ENCODE measurements at regions not wholly inside any gene's neighbourhood (a gene's known extent, or its start where the extent isn't known, plus 50 kb on each side); places are given as distances from the start of the nearest gene placed in this dataset.
A peak's percentile ranks its signal among the peaks of the same experiment; 100 is the strongest.

DNA sequence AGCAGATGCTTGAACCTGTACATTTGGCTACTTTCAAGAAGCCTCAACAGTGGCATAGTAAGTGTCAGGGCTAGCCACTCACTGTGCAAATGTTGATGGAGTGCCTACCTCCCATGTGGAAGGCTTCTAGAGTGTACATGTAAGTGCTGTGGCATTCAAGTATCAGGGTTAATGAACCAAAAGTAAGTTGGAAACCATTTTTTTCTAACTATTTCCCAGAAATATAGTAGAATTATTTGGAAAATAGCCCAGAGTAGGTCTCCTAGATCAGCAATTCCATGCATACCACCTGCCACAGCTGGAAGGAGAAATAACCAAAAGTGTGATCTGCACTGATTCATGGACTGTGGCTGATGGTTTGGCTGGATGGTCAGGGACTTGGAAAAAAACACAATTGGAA is 53.3 kb downstream of the FOXD1 start:
- Histone ChIP-seq H3K9me3 (ENCODE audit: control insufficient read depth, low read length) (no peaks in the 10 kb centered on the region), H3K4me1 (ENCODE audit: control insufficient read depth, insufficient read depth, low read length, poor library complexity, severe bottlenecking) (no peaks in the 10 kb centered on the region), H3K36me3 (ENCODE audit: control insufficient read depth, insufficient read depth, low read length) (no peaks in the 10 kb centered on the region), H3K27ac (ENCODE audit: insufficient read depth, low read length, poor library complexity, severe bottlenecking) (no peak overlapping the region), H3K27me3 (replicated peaks; ENCODE audit: control insufficient read depth, insufficient read depth, low read length, poor library complexity, severe bottlenecking) (no peaks in the 10 kb centered on the region), H3K4me3 (ENCODE audit: insufficient read depth, low read depth, low read length, poor library complexity, severe bottlenecking) (no peak overlapping the region)
- no peak for DNase-seq

DNA sequence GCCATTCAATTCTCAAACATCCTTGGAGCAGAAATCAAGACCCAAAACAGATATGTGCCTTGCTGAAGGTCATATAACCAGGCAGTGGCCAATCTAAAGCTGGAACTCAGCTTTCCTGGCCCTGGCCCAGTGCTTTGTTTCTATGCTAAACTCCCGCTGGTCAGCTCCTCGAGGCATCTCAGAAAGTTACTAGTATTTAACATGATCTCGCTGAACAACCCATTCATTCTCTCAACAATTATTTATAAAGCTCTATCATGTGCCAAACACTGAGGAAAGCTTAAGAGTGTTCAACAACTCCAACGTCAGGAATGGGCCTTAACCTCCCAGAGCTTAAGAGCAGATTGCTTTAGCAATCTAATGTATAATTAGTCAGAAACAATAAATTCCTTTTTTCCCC is 54.0 kb downstream of the FOXD1 start:
- H3K9me3 ChIP-seq (ENCODE audit: control insufficient read depth, low read length) = no peaks in the 10 kb centered on the region
- no peak for DNase-seq
- no peaks in the 10 kb centered on the region for H3K4me1 ChIP-seq (ENCODE audit: control insufficient read depth, insufficient read depth, low read length, poor library complexity, severe bottlenecking)

DNA sequence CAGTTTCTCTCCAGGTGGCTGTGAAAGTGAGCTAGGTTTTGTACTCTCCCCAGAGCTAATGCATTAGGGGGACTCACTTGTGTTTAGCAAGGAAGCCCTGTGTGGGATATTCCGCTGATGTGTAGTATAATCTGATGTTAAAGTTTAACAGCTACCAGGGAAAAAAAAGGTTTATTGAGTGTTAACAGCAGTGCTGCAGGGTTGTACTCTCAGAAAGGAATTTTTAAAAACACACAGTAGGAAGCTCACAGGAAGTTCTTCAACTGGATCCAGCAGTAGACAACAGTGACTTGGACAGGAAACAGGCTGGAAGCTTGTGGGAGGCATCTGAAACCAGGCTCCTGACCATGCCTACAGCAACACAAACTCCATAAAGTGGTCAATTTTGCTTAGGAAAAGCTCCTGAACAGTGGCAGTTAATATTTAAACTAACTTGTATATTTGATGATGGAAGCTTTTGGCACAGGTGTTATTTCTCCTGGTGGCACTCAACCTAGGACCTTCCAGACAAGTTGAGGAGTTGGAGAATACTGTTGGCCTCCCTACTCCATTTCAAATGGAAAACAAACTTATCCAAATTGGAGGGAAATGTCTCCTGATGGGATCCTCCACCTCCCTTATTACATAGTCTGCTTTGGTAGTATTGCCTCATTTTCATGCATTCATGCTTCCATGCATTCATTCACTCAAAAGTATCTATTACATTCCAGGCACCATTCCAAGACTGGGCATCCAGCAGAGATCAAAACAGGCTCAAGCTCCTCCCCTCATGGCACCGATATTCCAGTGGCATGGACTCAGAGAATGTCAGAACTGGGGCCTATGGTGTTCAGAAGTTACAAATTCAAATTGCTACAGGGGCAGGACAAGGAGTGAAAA is 54.7 kb downstream of the FOXD1 start:
- no peak for DNase-seq
- H3K36me3 ChIP-seq (ENCODE audit: control insufficient read depth, insufficient read depth, low read length) = no peaks in the 10 kb centered on the region
- H3K4me1 ChIP-seq (ENCODE audit: control insufficient read depth, insufficient read depth, low read length, poor library complexity, severe bottlenecking) = no peaks in the 10 kb centered on the region
- H3K9me3 ChIP-seq (ENCODE audit: control insufficient read depth, low read length) = no peaks in the 10 kb centered on the region
- H3K27me3 ChIP-seq (replicated peaks; ENCODE audit: control insufficient read depth, insufficient read depth, low read length, poor library complexity, severe bottlenecking) = no peaks in the 10 kb centered on the region
- H3K27ac ChIP-seq (ENCODE audit: insufficient read depth, low read length, poor library complexity, severe bottlenecking) = no peak overlapping the region
- no peak overlapping the region for H3K4me3 ChIP-seq (ENCODE audit: insufficient read depth, low read depth, low read length, poor library complexity, severe bottlenecking)

More for the DNA sequence above, 54.0 kb downstream of the FOXD1 start:
- Histone ChIP-seq H3K36me3 (ENCODE audit: control insufficient read depth, insufficient read depth, low read length) (no peaks in the 10 kb centered on the region), H3K4me3 (ENCODE audit: insufficient read depth, low read depth, low read length, poor library complexity, severe bottlenecking) (no peak overlapping the region), H3K27me3 (replicated peaks; ENCODE audit: control insufficient read depth, insufficient read depth, low read length, poor library complexity, severe bottlenecking) (no peaks in the 10 kb centered on the region), H3K27ac (ENCODE audit: insufficient read depth, low read length, poor library complexity, severe bottlenecking) (no peak overlapping the region)

DNA sequence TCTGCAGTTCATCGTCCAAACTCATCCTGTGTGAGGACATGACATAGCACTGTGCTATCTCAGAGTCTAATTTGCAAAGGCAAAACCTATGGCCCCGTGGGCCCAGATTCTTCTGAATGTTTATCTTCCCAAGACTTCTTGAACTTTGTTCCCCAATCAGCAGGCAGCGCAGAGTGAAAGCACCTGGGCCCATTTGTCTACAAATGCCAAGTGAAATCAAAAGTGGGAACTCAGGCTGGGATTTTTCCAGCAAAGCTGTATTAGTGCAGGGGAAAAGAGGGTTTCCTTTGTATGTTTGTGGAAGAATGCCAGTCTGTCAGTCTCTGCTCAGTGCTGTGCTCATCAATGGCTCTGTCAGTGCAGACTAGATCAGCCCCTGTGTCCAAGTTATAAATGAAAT is 55.8 kb downstream of the FOXD1 start:
- Histone ChIP-seq H3K36me3 (ENCODE audit: control insufficient read depth, insufficient read depth, low read length) (no peaks in the 10 kb centered on the region), H3K27ac (ENCODE audit: insufficient read depth, low read length, poor library complexity, severe bottlenecking) (no peak overlapping the region), H3K4me1 (ENCODE audit: control insufficient read depth, insufficient read depth, low read length, poor library complexity, severe bottlenecking) (peaks cover 10% of the 10 kb centered on the region), H3K4me3 (ENCODE audit: insufficient read depth, low read depth, low read length, poor library complexity, severe bottlenecking) (no peak overlapping the region), H3K9me3 (ENCODE audit: control insufficient read depth, low read length) (no peaks in the 10 kb centered on the region), H3K27me3 (replicated peaks; ENCODE audit: control insufficient read depth, insufficient read depth, low read length, poor library complexity, severe bottlenecking) (no peaks in the 10 kb centered on the region)
- no peak for DNase-seq

DNA sequence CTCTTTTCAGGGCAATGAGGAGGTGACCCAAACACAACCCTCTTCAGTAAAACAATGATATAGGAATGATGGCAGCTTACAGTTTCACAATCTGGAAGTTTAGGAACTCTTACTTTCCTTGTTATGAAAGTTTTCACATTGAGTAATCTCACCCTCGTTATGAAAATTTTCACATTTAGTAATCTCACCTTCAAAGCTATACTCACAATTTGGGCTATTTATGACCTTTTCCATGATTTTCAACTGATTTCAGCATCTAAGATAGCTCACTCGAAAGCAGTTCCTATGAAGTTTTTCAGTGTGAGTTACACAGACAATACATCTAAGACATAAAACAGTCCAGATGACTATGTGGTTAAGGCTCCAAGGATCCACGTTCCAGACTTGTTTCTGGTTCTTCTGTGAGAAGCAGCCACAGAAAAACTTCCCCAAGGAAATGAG is 57.1 kb downstream of the FOXD1 start:
- H3K27me3 ChIP-seq (replicated peaks; ENCODE audit: control insufficient read depth, insufficient read depth, low read length, poor library complexity, severe bottlenecking) = no peaks in the 10 kb centered on the region
- no peaks in the 10 kb centered on the region for H3K9me3 ChIP-seq (ENCODE audit: control insufficient read depth, low read length)
- H3K4me3 ChIP-seq (ENCODE audit: insufficient read depth, low read depth, low read length, poor library complexity, severe bottlenecking) = no peak overlapping the region
- H3K4me1 ChIP-seq (ENCODE audit: control insufficient read depth, insufficient read depth, low read length, poor library complexity, severe bottlenecking) = peaks cover 22% of the 10 kb centered on the region
- H3K27ac ChIP-seq (ENCODE audit: insufficient read depth, low read length, poor library complexity, severe bottlenecking) = no peak overlapping the region
- DNase-seq = no peak
- H3K36me3 ChIP-seq (ENCODE audit: control insufficient read depth, insufficient read depth, low read length) = no peaks in the 10 kb centered on the region

DNA sequence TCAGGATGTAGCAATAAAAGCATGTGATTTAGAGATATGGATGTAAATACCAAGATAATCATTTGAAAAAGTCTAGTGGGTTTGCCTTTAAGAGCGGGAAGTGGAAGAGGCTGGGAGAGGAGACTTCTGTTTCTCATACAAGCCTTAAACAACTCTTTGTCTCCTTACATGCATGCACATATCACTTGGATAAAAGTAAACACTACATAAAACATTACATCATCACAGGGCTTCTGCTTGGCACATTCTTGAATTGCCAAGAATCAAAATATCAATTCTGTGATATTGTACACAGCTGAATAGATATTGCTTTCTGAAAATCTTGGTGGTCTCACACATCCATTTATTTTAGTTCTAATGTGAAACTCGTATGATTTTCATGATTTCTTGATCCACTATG is 57.6 kb downstream of the FOXD1 start:
- H3K27ac ChIP-seq (ENCODE audit: insufficient read depth, low read length, poor library complexity, severe bottlenecking) = no peak overlapping the region
- no peaks in the 10 kb centered on the region for H3K9me3 ChIP-seq (ENCODE audit: control insufficient read depth, low read length)
- peaks cover 23% of the 10 kb centered on the region for H3K4me1 ChIP-seq (ENCODE audit: control insufficient read depth, insufficient read depth, low read length, poor library complexity, severe bottlenecking)
- H3K4me3 ChIP-seq (ENCODE audit: insufficient read depth, low read depth, low read length, poor library complexity, severe bottlenecking) = no peak overlapping the region
- DNase-seq = no peak
- no peaks in the 10 kb centered on the region for H3K36me3 ChIP-seq (ENCODE audit: control insufficient read depth, insufficient read depth, low read length)
- H3K27me3 ChIP-seq (replicated peaks; ENCODE audit: control insufficient read depth, insufficient read depth, low read length, poor library complexity, severe bottlenecking) = no peaks in the 10 kb centered on the region

DNA sequence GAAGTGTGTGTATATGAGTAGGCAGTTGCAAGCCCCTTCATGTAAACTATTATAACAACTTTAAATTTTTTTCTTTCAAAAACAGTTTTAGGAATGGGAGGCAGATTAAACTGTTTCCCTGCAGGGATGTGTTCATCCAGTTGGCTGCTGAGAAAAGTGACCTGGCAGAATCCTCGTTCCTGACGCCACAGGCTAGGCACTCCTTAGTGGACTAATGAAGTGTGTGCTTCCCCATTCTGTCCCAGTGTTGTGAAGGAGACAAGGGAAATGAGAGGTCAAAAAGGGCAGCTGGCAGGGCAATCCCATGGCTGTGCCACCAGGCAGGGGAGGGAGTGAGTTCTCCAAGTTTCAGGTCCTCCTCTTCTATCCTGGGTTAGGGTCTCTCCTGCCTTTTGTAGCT is 59.8 kb downstream of the FOXD1 start:
- Histone ChIP-seq H3K27me3 (replicated peaks; ENCODE audit: control insufficient read depth, insufficient read depth, low read length, poor library complexity, severe bottlenecking) (no peaks in the 10 kb centered on the region), H3K9me3 (ENCODE audit: control insufficient read depth, low read length) (no peaks in the 10 kb centered on the region), H3K4me1 (ENCODE audit: control insufficient read depth, insufficient read depth, low read length, poor library complexity, severe bottlenecking) (peaks cover 23% of the 10 kb centered on the region), H3K4me3 (ENCODE audit: insufficient read depth, low read depth, low read length, poor library complexity, severe bottlenecking) (no peak overlapping the region), H3K36me3 (ENCODE audit: control insufficient read depth, insufficient read depth, low read length) (no peaks in the 10 kb centered on the region), H3K27ac (ENCODE audit: insufficient read depth, low read length, poor library complexity, severe bottlenecking) (no peak overlapping the region)
- no peak for DNase-seq

DNA sequence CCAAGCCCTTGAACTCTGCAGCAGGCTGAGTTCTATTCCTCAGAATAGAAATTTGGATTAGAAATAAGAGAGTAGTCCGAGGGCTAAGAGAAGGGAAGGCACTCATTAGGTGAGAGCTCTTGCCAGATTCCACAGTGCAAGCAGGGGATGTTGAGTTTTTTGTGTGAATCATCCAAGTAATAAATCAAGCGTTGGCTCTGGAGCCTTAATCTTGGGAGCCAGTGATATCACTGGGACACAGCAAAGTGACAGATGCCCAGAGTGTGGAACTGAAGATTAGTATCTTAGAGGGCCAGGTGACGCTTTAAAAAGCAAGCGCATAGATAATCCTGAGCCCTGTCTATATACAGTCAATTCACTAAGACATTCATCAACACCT is 60.3 kb downstream of the FOXD1 start:
- peak overlapping the region; percentile 6 for H3K4me3 ChIP-seq (ENCODE audit: insufficient read depth, low read depth, low read length, poor library complexity, severe bottlenecking)
- peaks cover 23% of the 10 kb centered on the region for H3K4me1 ChIP-seq (ENCODE audit: control insufficient read depth, insufficient read depth, low read length, poor library complexity, severe bottlenecking)
- no peak overlapping the region for H3K27ac ChIP-seq (ENCODE audit: insufficient read depth, low read length, poor library complexity, severe bottlenecking)
- H3K27me3 ChIP-seq (replicated peaks; ENCODE audit: control insufficient read depth, insufficient read depth, low read length, poor library complexity, severe bottlenecking) = peaks cover under 1% of the 10 kb centered on the region
- H3K36me3 ChIP-seq (ENCODE audit: control insufficient read depth, insufficient read depth, low read length) = no peaks in the 10 kb centered on the region
- no peak for DNase-seq
- H3K9me3 ChIP-seq (ENCODE audit: control insufficient read depth, low read length) = no peaks in the 10 kb centered on the region

DNA sequence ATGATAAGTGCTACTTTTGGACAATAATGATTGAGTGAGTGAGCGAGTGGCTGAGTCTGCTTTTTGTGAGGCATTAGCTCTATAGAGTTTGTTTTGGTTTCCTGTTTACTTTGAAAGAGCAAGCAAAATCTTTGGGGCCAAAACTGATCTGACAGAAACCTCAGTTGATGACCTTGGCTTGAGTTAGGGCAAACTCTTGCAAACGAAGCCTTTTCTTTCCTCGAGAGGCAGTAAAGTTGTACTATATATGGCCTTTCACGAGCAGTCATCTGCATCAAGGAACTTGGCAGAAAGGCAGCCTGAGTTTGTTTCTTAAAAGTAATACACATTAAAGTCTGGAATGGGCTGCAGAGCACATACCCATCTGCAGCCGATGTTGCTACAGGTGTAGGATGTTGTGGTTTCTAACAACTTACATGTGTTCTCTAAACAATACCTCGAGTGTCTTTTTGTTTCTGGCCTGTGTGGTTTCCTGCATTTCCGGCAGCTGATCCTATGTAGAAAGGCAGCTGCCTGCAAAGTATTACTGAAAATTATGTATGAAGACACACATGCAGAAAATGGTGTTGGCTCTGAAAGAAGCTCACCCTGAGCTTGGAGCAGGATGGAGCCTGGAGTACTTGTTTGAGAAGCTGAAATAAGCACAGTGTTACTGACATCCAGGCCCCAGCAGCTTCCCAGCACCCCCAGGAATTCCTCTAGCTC is 60.8 kb downstream of the FOXD1 start:
- Histone ChIP-seq H3K4me3 (ENCODE audit: insufficient read depth, low read depth, low read length, poor library complexity, severe bottlenecking) (peak overlapping the region; percentile 6), H3K27me3 (replicated peaks; ENCODE audit: control insufficient read depth, insufficient read depth, low read length, poor library complexity, severe bottlenecking) (peaks cover 6% of the 10 kb centered on the region), H3K9me3 (ENCODE audit: control insufficient read depth, low read length) (no peaks in the 10 kb centered on the region), H3K36me3 (ENCODE audit: control insufficient read depth, insufficient read depth, low read length) (no peaks in the 10 kb centered on the region), H3K4me1 (ENCODE audit: control insufficient read depth, insufficient read depth, low read length, poor library complexity, severe bottlenecking) (peaks cover 23% of the 10 kb centered on the region), H3K27ac (ENCODE audit: insufficient read depth, low read length, poor library complexity, severe bottlenecking) (no peak overlapping the region)
- DNase-seq = peak; percentile 37 to 50 (median 49)

DNA sequence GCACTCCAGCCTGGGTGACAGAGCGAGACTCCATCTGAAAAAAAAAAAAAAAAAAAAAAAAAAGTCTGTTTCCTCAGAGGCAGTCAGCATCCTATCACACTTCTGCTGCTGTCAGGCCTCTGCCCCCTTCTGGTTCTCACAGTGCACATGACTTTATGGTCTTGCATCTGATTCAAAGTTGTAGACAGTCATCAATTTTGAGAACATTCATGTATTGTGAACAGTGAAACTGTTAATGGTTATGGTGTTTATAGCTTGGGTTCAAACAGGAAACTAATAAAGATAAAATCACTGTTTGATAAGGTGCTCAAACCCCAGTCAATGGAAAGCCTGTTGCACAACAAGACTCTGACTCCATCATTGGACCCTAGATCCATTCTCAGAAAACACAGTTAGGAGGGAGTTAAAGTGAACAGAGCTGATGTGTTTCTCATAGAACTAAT is 61.4 kb downstream of the FOXD1 start:
- peaks cover 12% of the 10 kb centered on the region for H3K27me3 ChIP-seq (replicated peaks; ENCODE audit: control insufficient read depth, insufficient read depth, low read length, poor library complexity, severe bottlenecking)
- no peaks in the 10 kb centered on the region for H3K36me3 ChIP-seq (ENCODE audit: control insufficient read depth, insufficient read depth, low read length)
- peaks cover 26% of the 10 kb centered on the region for H3K4me1 ChIP-seq (ENCODE audit: control insufficient read depth, insufficient read depth, low read length, poor library complexity, severe bottlenecking)
- no peaks in the 10 kb centered on the region for H3K9me3 ChIP-seq (ENCODE audit: control insufficient read depth, low read length)
- peak overlapping the region; percentile 6 for H3K4me3 ChIP-seq (ENCODE audit: insufficient read depth, low read depth, low read length, poor library complexity, severe bottlenecking)
- no peak for DNase-seq
- H3K27ac ChIP-seq (ENCODE audit: insufficient read depth, low read length, poor library complexity, severe bottlenecking) = no peak overlapping the region
